HepG2 (cell line): ENCODE measurements at regions not wholly inside any gene's neighbourhood (a gene's known extent, or its start where the extent isn't known, plus 50 kb on each side); places are given as distances from the start of the nearest gene placed in this dataset.

Experiments used
- ATAC-seq: fragments of 200-7000 bp; cut with Tn5 transposase; 3 replicates; pipeline ENCODE4 v1.9.1; 2020; ENCODE audit warnings: mild to moderate bottlenecking, moderate library complexity
- BruUV-seq: library from RNA; stranded (reverse); fragments of 400-500 nt; replicated peaks from 2 replicates; lab custom pipeline; 2021; lab: Mats Ljungman, UMichigan
- CTCF ChIA-PET: fragments of 300-600 bp; formaldehyde crosslinking; extraction: SDS; loops from one replicate; lab custom pipeline; 2021; ENCODE audit warnings: low total read pairs, inconsistent platforms, low intra/inter-chr PET ratio; lab: Yijun Ruan, JAX
- POLR2A ChIA-PET: fragments of 350-600 bp; sonication (Branson Sonifier 250); formaldehyde crosslinking; loops from one replicate; lab custom pipeline; 2020; ENCODE audit warnings: antibody characterized with exemption, inconsistent platforms; lab: Yijun Ruan, JAX
- DNase-seq: peaks from one replicate; pipeline ENCODE4 v3.0.0-alpha.2; 2015; ENCODE audit warnings: low spot score
- FAIRE-seq: peaks from 3 replicates; lab custom pipeline; 2011; peaks lifted over from hg19 to GRCh38; lab: Jason Lieb, UNC
- H2AFZ ChIP-seq: one replicate; pipeline ENCODE4 v1.6.1; 2011; ENCODE audit warnings: low read length, inconsistent platforms
- H3K27ac ChIP-seq: fragments of 300-600 bp; 3 replicates; pipeline ENCODE4 v1.8.0; 2011; ENCODE audit warnings: mixed run types, mild to moderate bottlenecking, mixed read lengths, low read length, inconsistent platforms; ENCODE audit not compliant: insufficient read depth; ENCODE audit errors: extremely low read length
- H3K27me3 ChIP-seq, 2 experiments: fragments of 200-600 bp in 1 of 2; 2 replicates in 1 of 2; 3 replicates in 1 of 2; pipeline versions ENCODE4 v1.6.0 to v1.8.0; 2011; ENCODE audit warnings: low read length in 2 of 2, mild to moderate bottlenecking in 2 of 2, moderate library complexity in 2 of 2, inconsistent platforms in 1 of 2; ENCODE audit not compliant: insufficient read depth in 2 of 2, control insufficient read depth in 1 of 2
- H3K36me3 ChIP-seq, 2 experiments: fragments of 200-600 bp in 1 of 2; replicated peaks in 1 of 2; 2 replicates in 1 of 2; 3 replicates in 1 of 2; pipeline versions ENCODE4 v1.5.1 to v1.8.0; 2011; ENCODE audit warnings: low read length in 2 of 2, inconsistent platforms in 1 of 2; ENCODE audit not compliant: insufficient read depth in 2 of 2, control insufficient read depth in 1 of 2
- H3K4me1 ChIP-seq: 2 replicates; pipeline ENCODE4 v1.5.1; 2012; ENCODE audit warnings: low read length, inconsistent platforms; ENCODE audit not compliant: insufficient read depth
- H3K4me2 ChIP-seq: 2 replicates; pipeline ENCODE4 v1.6.0; 2011; ENCODE audit warnings: low read depth, low read length, inconsistent platforms
- H3K4me3 ChIP-seq, 3 experiments: fragments of 200-600 bp in 1 of 3; sonication (generic), shearing (Covaris generic) in 1 of 3; replicated peaks in 1 of 3; 2 replicates each; pipeline ENCODE4 v1.5.1; 2011 to 2016; ENCODE audit warnings: low read length in 3 of 3, inconsistent platforms in 2 of 3, low read depth in 2 of 3, mild to moderate bottlenecking in 2 of 3, control low read depth in 1 of 3, mixed read lengths in 1 of 3; ENCODE audit not compliant: insufficient read depth in 1 of 3
- H3K79me2 ChIP-seq: one replicate; pipeline ENCODE4 v1.6.1; 2011; ENCODE audit warnings: low read length, inconsistent platforms; ENCODE audit not compliant: insufficient read depth
- H3K9ac ChIP-seq: 2 replicates; pipeline ENCODE4 v1.6.0; 2011; ENCODE audit warnings: mild to moderate bottlenecking, low read depth, low read length, inconsistent platforms; ENCODE audit not compliant: insufficient read depth
- H3K9me3 ChIP-seq: 2 replicates; pipeline ENCODE4 v1.5.1; 2012; ENCODE audit warnings: mild to moderate bottlenecking, low read length
- H4K20me1 ChIP-seq: 2 replicates; pipeline ENCODE4 v1.6.0; 2011; ENCODE audit warnings: inconsistent platforms, mild to moderate bottlenecking, low read length, moderate library complexity; ENCODE audit not compliant: insufficient read depth
- AGO2 ChIP-seq: fragments of 200-400 bp; formaldehyde crosslinking; optimal IDR thresholded peaks from 2 replicates; pipeline ENCODE3; 2017; ENCODE audit warnings: mild to moderate bottlenecking, low read depth, low read length, moderate library complexity
- BHLHE40 ChIP-seq: IDR thresholded peaks from 2 replicates; pipeline ENCODE4 v1.6.1; 2011; ENCODE audit warnings: low read length, improper control_type of control experiment
- CEBPB ChIP-seq: IDR thresholded peaks from 2 replicates; pipeline ENCODE4 v1.6.1; 2011; ENCODE audit warnings: low read depth, low read length, improper control_type of control experiment, borderline replicate concordance
- CREB3 ChIP-seq: sonication (generic); formaldehyde crosslinking; IDR thresholded peaks from 2 replicates; pipeline ENCODE4 v1.5.0; 2020; ENCODE audit warnings: missing genetic modification reagents
- FOSL2 ChIP-seq: sonication (generic); formaldehyde crosslinking; IDR thresholded peaks from 2 replicates; pipeline ENCODE4 v1.4.0; 2020; ENCODE audit warnings: missing genetic modification reagents
- FOXK1 ChIP-seq: sonication (generic); formaldehyde crosslinking; IDR thresholded peaks from 2 replicates; pipeline ENCODE4 v1.4.0; 2020; ENCODE audit warnings: low read depth, missing genetic modification reagents, borderline replicate concordance
- HHEX ChIP-seq: IDR thresholded peaks from 2 replicates; pipeline ENCODE4 v1.6.1; 2016; ENCODE audit warnings: control low read depth
- KLF15 ChIP-seq: sonication (generic); formaldehyde crosslinking; IDR thresholded peaks from 2 replicates; pipeline ENCODE4 v1.8.1; 2023; ENCODE audit warnings: borderline replicate concordance, mild to moderate bottlenecking, inconsistent platforms, missing genetic modification reagents, mixed read lengths
- MAFF ChIP-seq: IDR thresholded peaks from 2 replicates; pipeline ENCODE4 v1.6.1; 2011; ENCODE audit warnings: low read depth, low read length, improper control_type of control experiment
- MAFG ChIP-seq: sonication (generic); formaldehyde crosslinking; IDR thresholded peaks from 2 replicates; pipeline ENCODE4 v1.5.1; 2020; ENCODE audit warnings: mild to moderate bottlenecking, missing genetic modification reagents
- MAX ChIP-seq: IDR thresholded peaks from 2 replicates; pipeline ENCODE4 v1.6.1; 2012; ENCODE audit warnings: inconsistent platforms
- MED1 ChIP-seq: sonication (generic); formaldehyde crosslinking; IDR thresholded peaks from 2 replicates; pipeline ENCODE4 v1.4.0; 2020; ENCODE audit warnings: missing genetic modification reagents
- NPAS2 ChIP-seq: sonication (generic); formaldehyde crosslinking; IDR thresholded peaks from 2 replicates; pipeline ENCODE4 v1.8.0; 2022; ENCODE audit warnings: mild to moderate bottlenecking, missing genetic modification reagents, borderline replicate concordance
- PITX1 ChIP-seq: sonication (generic); formaldehyde crosslinking; IDR thresholded peaks from 2 replicates; pipeline ENCODE4 v1.5.1; 2020; ENCODE audit warnings: mild to moderate bottlenecking, missing genetic modification reagents
- POLR2A ChIP-seq, 2 experiments: IDR thresholded peaks; 2 replicates each; pipeline ENCODE4 v1.6.1; 2011; ENCODE audit warnings: low read depth in 2 of 2, low read length in 2 of 2, mild to moderate bottlenecking in 1 of 2, moderate library complexity in 1 of 2; ENCODE audit not compliant: insufficient read depth in 1 of 2
- RARA ChIP-seq: IDR thresholded peaks from 2 replicates; pipeline ENCODE4 v1.6.1; 2016; ENCODE audit warnings: missing genetic modification reagents, missing compliant biosample characterization
- RCOR2 ChIP-seq: IDR thresholded peaks from 2 replicates; pipeline ENCODE4 v1.6.1; 2016; ENCODE audit warnings: missing biosample characterization, missing genetic modification reagents
- RXRA ChIP-seq: sonication (generic); formaldehyde crosslinking; IDR thresholded peaks from 2 replicates; pipeline ENCODE4 v1.5.1; 2020; ENCODE audit warnings: missing genetic modification reagents
- SKI ChIP-seq: fragments of 450-650 bp; IDR thresholded peaks from one replicate; pipeline ENCODE4 v1.6.1; 2018; ENCODE audit warnings: mild to moderate bottlenecking; ENCODE audit not compliant: partially characterized antibody
- SMYD3 ChIP-seq: sonication (generic); formaldehyde crosslinking; IDR thresholded peaks from 2 replicates; pipeline ENCODE4 v1.8.1; 2023; ENCODE audit warnings: mild to moderate bottlenecking, missing genetic modification reagents
- TSC22D2 ChIP-seq: sonication (generic); formaldehyde crosslinking; IDR thresholded peaks from 2 replicates; pipeline ENCODE4 v1.5.1; 2020; ENCODE audit warnings: missing genetic modification reagents, mild to moderate bottlenecking, borderline replicate concordance
- ZBTB7A ChIP-seq: sonication (generic); formaldehyde crosslinking; IDR thresholded peaks from 2 replicates; pipeline ENCODE4 v1.8.0; 2022; ENCODE audit warnings: mild to moderate bottlenecking, missing genetic modification reagents
- ZNF224 ChIP-seq: sonication (generic); formaldehyde crosslinking; IDR thresholded peaks from 2 replicates; pipeline ENCODE4 v1.5.0; 2020; ENCODE audit warnings: mild to moderate bottlenecking, missing genetic modification reagents
- ZNF263 ChIP-seq: sonication (generic); formaldehyde crosslinking; IDR thresholded peaks from 2 replicates; pipeline ENCODE4 v1.4.0; 2020; ENCODE audit warnings: missing genetic modification reagents
- ZNF333 ChIP-seq: sonication (generic); formaldehyde crosslinking; IDR thresholded peaks from 2 replicates; pipeline ENCODE4 v1.4.0; 2020; ENCODE audit warnings: mild to moderate bottlenecking, missing genetic modification reagents, borderline replicate concordance
- ZNF530 ChIP-seq: sonication (generic); formaldehyde crosslinking; IDR thresholded peaks from 2 replicates; pipeline ENCODE4 v1.5.0; 2020; ENCODE audit warnings: low read depth, mild to moderate bottlenecking, missing genetic modification reagents
- ZNF644 ChIP-seq: IDR thresholded peaks from 2 replicates; pipeline ENCODE4 v1.6.1; 2016; ENCODE audit warnings: low read depth
- ZZZ3 ChIP-seq: sonication (generic); formaldehyde crosslinking; IDR thresholded peaks from 2 replicates; pipeline ENCODE4 v1.4.0; 2020; ENCODE audit warnings: missing genetic modification reagents, mild to moderate bottlenecking, borderline replicate concordance
- WGBS: methylation state at CpG from one replicate; pipeline ENCODE4 v1.1.6; 2017; ENCODE audit warnings: low lambda C conversion rate; 5-methylcytosine and 5-hydroxymethylcytosine counted together
- in situ Hi-C: cut with HindIII; loops from 2 replicates; pipeline ENCODE4 v1.10.0; 2017; ENCODE audit warnings: low pct_unique_long_range_greater_than_20kb; ENCODE audit not compliant: extremely low pct_ligation_motif_present
- intact Hi-C: fragments of 100-400 bp; cut with micrococcal nuclease; formaldehyde crosslinking; loops from one replicate; pipeline ENCODE4 v1.10.0; 2022; ENCODE audit not compliant: unreplicated experiment
- TF ChIP-seq, protein P1 (sequence below): conservative IDR thresholded peaks from 2 replicates; pipeline ENCODE4 v1.6.1; 2018; ENCODE audit warnings: missing genetic modification reagents

GRCh38 chr16:80231888-80232287 is 308.9 kb upstream of the DYNLRB2 start:
- DNase-seq, result peak; percentile 48
- no peaks in the 10 kb centered on the region for H3K79me2 ChIP-seq
- ChIA-PET CTCF (no interaction called here), POLR2A (interaction anchor here (4.4 kb wide), 1 partner anchor 33 kb away, joined by 44 read pairs; no protein-coding TSS in a partner anchor)
- H3K36me3 ChIP-seq, result no peaks in the 10 kb centered on the region
- no peak overlapping the region for H3K4me2 ChIP-seq
- intact Hi-C loops (no loop called here), in situ Hi-C loops (no loop called here)
- WGBS, result 8% methylated on average over 3 of the region's 3 CpGs
- FAIRE-seq, result no peak
- H2AFZ ChIP-seq, result no peak overlapping the region
- H3K27ac ChIP-seq, result no peak overlapping the region
- H3K4me3 ChIP-seq, result no peak overlapping the region
- ATAC-seq, result peak; percentile 82
- no peaks in the 10 kb centered on the region for H3K27me3 ChIP-seq
- H4K20me1 ChIP-seq, result no peaks in the 10 kb centered on the region
- peaks cover 27% of the 10 kb centered on the region; the same call in 1 of the 2 replicates for H3K4me1 ChIP-seq
- peaks cover 12% of the 10 kb centered on the region; the same call in 1 of the 2 replicates for H3K9me3 ChIP-seq
- no peak overlapping the region for H3K9ac ChIP-seq
- BruUV-seq, result no TSS peak
- no peak for TF ChIP-seq ZNF644 (CRISPR knock-in tag)
- TF ChIP-seq SKI, result peak; percentile 31
- TF ChIP-seq ZNF333 (CRISPR knock-in tag), result no peak
- TF ChIP-seq MED1 (CRISPR knock-in tag), result no peak
- TF ChIP-seq MAFG (CRISPR knock-in tag), result no peak
- no peak for TF ChIP-seq AGO2
- peak; percentile 2; the same call in 1 of the 2 replicates for TF ChIP-seq BHLHE40
- TF ChIP-seq PITX1 (CRISPR knock-in tag), result no peak
- no peak for TF ChIP-seq KLF15
- TF ChIP-seq ZNF224 (CRISPR knock-in tag), result no peak
- no peak for TF ChIP-seq TSC22D2 (CRISPR knock-in tag)
- no peak for TF ChIP-seq ZNF530 (CRISPR knock-in tag)
- no peak for TF ChIP-seq NPAS2
- no peak for TF ChIP-seq RCOR2
- no peak for TF ChIP-seq SMYD3 (CRISPR knock-in tag)
- TF ChIP-seq FOXK1 (CRISPR knock-in tag), result no peak
- TF ChIP-seq ZZZ3 (CRISPR knock-in tag), result no peak
- TF ChIP-seq ZBTB7A (CRISPR knock-in tag), result no peak
- TF ChIP-seq HHEX (CRISPR knock-in tag), result peak; percentile 64; the same call in 1 of the 2 replicates
- TF ChIP-seq MAX, result no peak
- no peak for TF ChIP-seq CEBPB
- TF ChIP-seq RARA, result peak; percentile 72
- TF ChIP-seq, protein P1, sequence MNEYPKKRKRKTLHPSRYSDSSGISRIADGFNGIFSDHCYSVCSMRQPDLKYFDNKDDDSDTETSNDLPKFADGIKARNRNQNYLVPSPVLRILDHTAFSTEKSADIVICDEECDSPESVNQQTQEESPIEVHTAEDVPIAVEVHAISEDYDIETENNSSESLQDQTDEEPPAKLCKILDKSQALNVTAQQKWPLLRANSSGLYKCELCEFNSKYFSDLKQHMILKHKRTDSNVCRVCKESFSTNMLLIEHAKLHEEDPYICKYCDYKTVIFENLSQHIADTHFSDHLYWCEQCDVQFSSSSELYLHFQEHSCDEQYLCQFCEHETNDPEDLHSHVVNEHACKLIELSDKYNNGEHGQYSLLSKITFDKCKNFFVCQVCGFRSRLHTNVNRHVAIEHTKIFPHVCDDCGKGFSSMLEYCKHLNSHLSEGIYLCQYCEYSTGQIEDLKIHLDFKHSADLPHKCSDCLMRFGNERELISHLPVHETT, result no peak
- TF ChIP-seq FOSL2 (CRISPR knock-in tag), result peak; percentile 60; the same call in 1 of the 2 replicates
- peak; percentile 30; the same call in 1 of the 2 replicates for TF ChIP-seq RXRA (CRISPR knock-in tag)
- no peak for TF ChIP-seq ZNF263 (CRISPR knock-in tag)
- no peak for TF ChIP-seq MAFF
- TF ChIP-seq CREB3 (CRISPR knock-in tag), result no peak
- no peak for TF ChIP-seq POLR2A (IDR thresholded peaks at IDR 0.05; ENCODE audit: insufficient read depth in 1 of 2, low read depth in 2 of 2, low read length in 2 of 2)
